Hepatocyte (in vitro differentiated cells): ENCODE measurements at regions not wholly inside any gene's neighbourhood (a gene's known extent, or its start where the extent isn't known, plus 50 kb on each side); places are given as distances from the start of the nearest gene placed in this dataset.

Experiments
- EZH2 ChIP-seq: fragments of 200-600 bp; sonication (generic); IDR thresholded peaks from 2 replicates; pipeline ENCODE4 v1.6.1; 2016; ENCODE audit warnings: antibody characterized with exemption, mild to moderate bottlenecking, borderline replicate concordance
- TF ChIP-seq, protein P1 (sequence below): fragments of 200-600 bp; sonication (generic); IDR thresholded peaks from 2 replicates; pipeline ENCODE4 v1.5.1; 2016; ENCODE audit warnings: antibody characterized with exemption, mild to moderate bottlenecking; ENCODE audit not compliant: poor library complexity

DNA sequence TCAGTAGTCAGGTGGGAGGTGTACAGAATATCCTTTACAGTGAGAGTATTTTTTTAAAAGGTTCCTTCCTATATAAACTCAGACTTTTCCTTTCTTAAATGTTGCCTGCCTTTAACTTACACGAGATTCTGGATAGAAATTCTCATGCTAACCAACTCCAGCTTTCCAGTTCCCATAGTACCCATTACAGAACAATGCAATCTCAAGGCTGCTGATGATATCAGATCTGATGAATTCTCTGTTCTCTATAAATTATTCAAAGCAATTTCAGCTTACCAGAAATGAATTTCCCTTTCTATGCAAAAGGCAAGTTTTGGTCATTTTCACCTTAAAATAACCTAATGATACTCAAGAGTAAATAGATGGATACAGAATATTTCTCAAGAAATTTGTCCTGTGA, 90.3 kb downstream of the NUDT12 start:
- TF ChIP-seq, protein P1, sequence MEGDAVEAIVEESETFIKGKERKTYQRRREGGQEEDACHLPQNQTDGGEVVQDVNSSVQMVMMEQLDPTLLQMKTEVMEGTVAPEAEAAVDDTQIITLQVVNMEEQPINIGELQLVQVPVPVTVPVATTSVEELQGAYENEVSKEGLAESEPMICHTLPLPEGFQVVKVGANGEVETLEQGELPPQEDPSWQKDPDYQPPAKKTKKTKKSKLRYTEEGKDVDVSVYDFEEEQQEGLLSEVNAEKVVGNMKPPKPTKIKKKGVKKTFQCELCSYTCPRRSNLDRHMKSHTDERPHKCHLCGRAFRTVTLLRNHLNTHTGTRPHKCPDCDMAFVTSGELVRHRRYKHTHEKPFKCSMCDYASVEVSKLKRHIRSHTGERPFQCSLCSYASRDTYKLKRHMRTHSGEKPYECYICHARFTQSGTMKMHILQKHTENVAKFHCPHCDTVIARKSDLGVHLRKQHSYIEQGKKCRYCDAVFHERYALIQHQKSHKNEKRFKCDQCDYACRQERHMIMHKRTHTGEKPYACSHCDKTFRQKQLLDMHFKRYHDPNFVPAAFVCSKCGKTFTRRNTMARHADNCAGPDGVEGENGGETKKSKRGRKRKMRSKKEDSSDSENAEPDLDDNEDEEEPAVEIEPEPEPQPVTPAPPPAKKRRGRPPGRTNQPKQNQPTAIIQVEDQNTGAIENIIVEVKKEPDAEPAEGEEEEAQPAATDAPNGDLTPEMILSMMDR: no peak
- no peak for TF ChIP-seq EZH2
